HCT116 (cell line): ENCODE measurements at regions not wholly inside any gene's neighbourhood (a gene's known extent, or its start where the extent isn't known, plus 50 kb on each side); places are given as distances from the start of the nearest gene placed in this dataset.

ENCODE experiments used
- ATAC-seq: fragments of 200-7000 bp; cut with Tn5 transposase; 2 replicates; pipeline ENCODE4 v1.9.1; 2020; ENCODE audit warnings: mild to moderate bottlenecking, moderate library complexity
- BruUV-seq: library from RNA; stranded (reverse); fragments of 400-500 nt; replicated peaks from 2 replicates; lab custom pipeline; 2021; lab: Mats Ljungman, UMichigan
- CTCF ChIA-PET: fragments of 300-600 bp; sonication (Branson Sonifier 250); formaldehyde crosslinking; loops from one replicate; lab custom pipeline; 2021; ENCODE audit warnings: antibody characterized with exemption; lab: Charles Lee
- POLR2A ChIA-PET: fragments of 300-600, 350-600 bp; sonication (Branson Sonifier 250); formaldehyde crosslinking; loops from one replicate; lab custom pipeline; 2021; ENCODE audit warnings: antibody characterized with exemption; lab: Charles Lee
- RAD21 ChIA-PET, 2 experiments: fragments of 300-600 bp; sonication (Branson Sonifier 250); formaldehyde crosslinking; loops; one replicate each; lab custom pipeline; 2023; ENCODE audit warnings: low total read pairs in 2 of 2; ENCODE audit not compliant: uncharacterized antibody in 2 of 2, unreplicated experiment in 2 of 2, low non-redundant PET in 1 of 2; lab: Charles Lee
- DNase-seq: peaks from one replicate; pipeline ENCODE4 v3.0.0-alpha.2; 2010; ENCODE audit warnings: low read depth, low spot score
- H2AFZ ChIP-seq: fragments of 200-600 bp; shearing (Covaris generic), sonication (generic); 2 replicates; pipeline ENCODE4 v1.6.1; 2017; ENCODE audit warnings: low read depth, mixed run types, mixed read lengths, antibody characterized with exemption, low read length; ENCODE audit not compliant: poor library complexity, severe bottlenecking
- H3K27ac ChIP-seq: 2 replicates; pipeline ENCODE4 v1.5.1; 2012; ENCODE audit warnings: low read depth, low read length
- H3K27me3 ChIP-seq: fragments of 200-600 bp; sonication (generic); 2 replicates; pipeline ENCODE4 v1.6.1; 2016; ENCODE audit warnings: mixed run types, low read length, mixed read lengths; ENCODE audit not compliant: insufficient read depth
- H3K36me3 ChIP-seq, 2 experiments: fragments of 200-500 bp in 1 of 2; fragments of 200-600 bp in 1 of 2; sonication (Bioruptor generic) in 1 of 2; sonication (generic) in 1 of 2; 2 replicates each; pipeline versions ENCODE4 v1.5.1 to v1.6.1; 2014 to 2016; ENCODE audit warnings: low read length in 2 of 2, inconsistent platforms in 1 of 2, mixed read lengths in 1 of 2, mixed run types in 1 of 2; ENCODE audit not compliant: insufficient read depth in 2 of 2, control insufficient read depth in 1 of 2
- H3K4me1 ChIP-seq, 2 experiments: fragments of 200-600 bp in 1 of 2; sonication (generic) in 1 of 2; 2 replicates each; pipeline versions ENCODE4 v1.5.1 to v1.6.1; 2012 to 2017; ENCODE audit warnings: low read length in 2 of 2, inconsistent platforms in 1 of 2, mild to moderate bottlenecking in 1 of 2, mixed read lengths in 1 of 2, mixed run types in 1 of 2, moderate library complexity in 1 of 2; ENCODE audit not compliant: insufficient read depth in 2 of 2, control insufficient read depth in 1 of 2
- H3K4me2 ChIP-seq: fragments of 200-600 bp; sonication (generic); 2 replicates; pipeline ENCODE4 v1.6.1; 2017; ENCODE audit warnings: mixed run types, low read length, mixed read lengths
- H3K4me3 ChIP-seq, 2 experiments: fragments of 200-600 bp in 1 of 2; sonication (generic) in 1 of 2; replicated peaks in 1 of 2; 2 replicates each; pipeline ENCODE4 v1.5.1; 2011 to 2016; ENCODE audit warnings: low read length in 2 of 2, control low read depth in 1 of 2, low read depth in 1 of 2, mild to moderate bottlenecking in 1 of 2, mixed read lengths in 1 of 2, mixed run types in 1 of 2
- H3K79me2 ChIP-seq: fragments of 200-600 bp; sonication (generic); 2 replicates; pipeline ENCODE4 v1.6.1; 2017; ENCODE audit warnings: mild to moderate bottlenecking, mixed run types, low read length, moderate library complexity, mixed read lengths; ENCODE audit not compliant: insufficient read depth
- H3K9ac ChIP-seq: fragments of 200-600 bp; sonication (generic); 2 replicates; pipeline ENCODE4 v1.6.1; 2016; ENCODE audit warnings: low read length, mixed read lengths
- H3K9me2 ChIP-seq: fragments of 200-600 bp; sonication (generic), shearing (Covaris generic); 2 replicates; pipeline ENCODE4 v1.6.1; 2017; ENCODE audit warnings: mixed run types, mild to moderate bottlenecking, moderate library complexity; ENCODE audit not compliant: insufficient read depth
- H3K9me3 ChIP-seq, 2 experiments: fragments of 200-500 bp in 1 of 2; fragments of 200-600 bp in 1 of 2; sonication (Bioruptor generic) in 1 of 2; sonication (generic) in 1 of 2; 2 replicates each; pipeline ENCODE4 v1.6.1; 2014 to 2017; ENCODE audit warnings: low read length in 2 of 2, mixed read lengths in 2 of 2, inconsistent platforms in 1 of 2, low read depth in 1 of 2, mild to moderate bottlenecking in 1 of 2, mixed run types in 1 of 2, moderate library complexity in 1 of 2; ENCODE audit not compliant: control insufficient read depth in 1 of 2, insufficient read depth in 1 of 2
- H4K20me1 ChIP-seq: fragments of 200-600 bp; sonication (generic), shearing (Covaris generic); 2 replicates; pipeline ENCODE4 v1.6.1; 2017; ENCODE audit warnings: mixed run types, mild to moderate bottlenecking, moderate library complexity; ENCODE audit not compliant: insufficient read depth
- ATF3 ChIP-seq: IDR thresholded peaks from 2 replicates; pipeline ENCODE4 v1.6.1; 2012
- CBX3 ChIP-seq: IDR thresholded peaks from 2 replicates; pipeline ENCODE4 v1.6.1; 2012; ENCODE audit warnings: low read depth
- CEBPB ChIP-seq: IDR thresholded peaks from 2 replicates; pipeline ENCODE4 v1.6.1; 2012; ENCODE audit warnings: low read depth
- EGR1 ChIP-seq: IDR thresholded peaks from 2 replicates; pipeline ENCODE4 v1.6.1; 2012; ENCODE audit warnings: low read depth
- EZH2 ChIP-seq: fragments of 200-600 bp; sonication (generic); IDR thresholded peaks from 2 replicates; pipeline ENCODE4 v1.6.1; 2017; ENCODE audit warnings: antibody characterized with exemption, mixed run types
- EZH2phosphoT487 ChIP-seq: fragments of 200-600 bp; IDR thresholded peaks from 2 replicates; pipeline ENCODE4 v1.6.1; 2018; ENCODE audit warnings: antibody characterized with exemption, borderline replicate concordance
- FOSL1 ChIP-seq: IDR thresholded peaks from 2 replicates; pipeline ENCODE4 v1.6.1; 2012; ENCODE audit warnings: low read depth
- POLR2AphosphoS5 ChIP-seq: IDR thresholded peaks from 2 replicates; pipeline ENCODE4 v1.6.1; 2011; ENCODE audit warnings: mild to moderate bottlenecking, low read depth, low read length, moderate library complexity
- RAD21 ChIP-seq: IDR thresholded peaks from 2 replicates; pipeline ENCODE4 v1.6.1; 2012; ENCODE audit warnings: low read depth, mild to moderate bottlenecking
- SIN3A ChIP-seq: IDR thresholded peaks from 2 replicates; pipeline ENCODE4 v1.6.1; 2012; ENCODE audit warnings: low read depth
- SRF ChIP-seq: IDR thresholded peaks from 2 replicates; pipeline ENCODE4 v1.6.1; 2012; ENCODE audit warnings: low read depth
- TCF7L2 ChIP-seq: IDR thresholded peaks from 2 replicates; pipeline ENCODE4 v1.7.0; 2011; ENCODE audit warnings: borderline replicate concordance, inconsistent platforms; ENCODE audit not compliant: insufficient read depth, insufficient read length; ENCODE audit errors: extremely low read depth
- ZFX ChIP-seq: fragments of 450-650 bp; IDR thresholded peaks from 2 replicates; pipeline ENCODE4 v1.6.1; 2017
- ZNF274 ChIP-seq: fragments of 200-500 bp; sonication (Bioruptor generic); IDR thresholded peaks from 2 replicates; pipeline ENCODE4 v1.6.1; 2014; ENCODE audit warnings: mild to moderate bottlenecking, low read depth, low read length, inconsistent platforms
- intact Hi-C: fragments of 100-400 bp; cut with micrococcal nuclease; formaldehyde crosslinking; loops from 2 replicates; pipeline ENCODE4 v1.10.0; 2022
- TF ChIP-seq, protein P1 (sequence below): IDR thresholded peaks from 2 replicates; pipeline ENCODE4 v1.6.1; 2012
- TF ChIP-seq, protein P2 (sequence below): IDR thresholded peaks from 2 replicates; pipeline ENCODE4 v1.6.1; 2012; ENCODE audit warnings: low read depth

GRCh38 chr5:167561796-167562195 is 729.6 kb upstream of the WWC1 start:
- no peak overlapping the region for H2AFZ ChIP-seq
- H3K9me2 ChIP-seq: no peaks in the 10 kb centered on the region
- no peak for DNase-seq
- H3K9me3 ChIP-seq: no peaks in the 10 kb centered on the region
- TF ChIP-seq CBX3: no peak
- no peak for TF ChIP-seq FOSL1
- TF ChIP-seq TCF7L2: no peak
- TF ChIP-seq EZH2phosphoT487: no peak
- TF ChIP-seq POLR2AphosphoS5: no peak
- no peak for TF ChIP-seq RAD21
- no peak for TF ChIP-seq EZH2
- TF ChIP-seq SIN3A: no peak
- no peak for TF ChIP-seq EGR1
- no peak for TF ChIP-seq SRF
- TF ChIP-seq CEBPB: no peak
- TF ChIP-seq ATF3: no peak
- TF ChIP-seq, protein P1, sequence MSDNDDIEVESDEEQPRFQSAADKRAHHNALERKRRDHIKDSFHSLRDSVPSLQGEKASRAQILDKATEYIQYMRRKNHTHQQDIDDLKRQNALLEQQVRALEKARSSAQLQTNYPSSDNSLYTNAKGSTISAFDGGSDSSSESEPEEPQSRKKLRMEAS: no peak
- TF ChIP-seq, all 23 proteins: peak for 0
- ChIA-PET RAD21 (no interaction called here), POLR2A (no interaction called here), CTCF (no interaction called here)
- no peaks in the 10 kb centered on the region for H3K4me1 ChIP-seq
- no peak for ATAC-seq
- H3K9ac ChIP-seq: no peak overlapping the region
- H3K4me3 ChIP-seq: no peak overlapping the region
- no peaks in the 10 kb centered on the region for H3K79me2 ChIP-seq
- H4K20me1 ChIP-seq: no peaks in the 10 kb centered on the region
- no peaks in the 10 kb centered on the region for H3K36me3 ChIP-seq
- H3K27ac ChIP-seq: no peak overlapping the region
- intact Hi-C loops: no loop called here
- H3K27me3 ChIP-seq: peaks cover 12% of the 10 kb centered on the region
- no peak overlapping the region for H3K4me2 ChIP-seq
- BruUV-seq: no TSS peak

- H3K9me3 ChIP-seq: no peaks in the 10 kb centered on the region
- H3K9ac ChIP-seq: no peak overlapping the region
- ChIA-PET POLR2A (no interaction called here), RAD21 (no interaction called here), CTCF (no interaction called here)
- no TSS peak for BruUV-seq
- intact Hi-C loops: no loop called here
- H3K9me2 ChIP-seq: no peaks in the 10 kb centered on the region
- no peaks in the 10 kb centered on the region for H3K79me2 ChIP-seq
- H3K27me3 ChIP-seq: peaks cover 12% of the 10 kb centered on the region
- H4K20me1 ChIP-seq: no peaks in the 10 kb centered on the region
- H3K27ac ChIP-seq: no peak overlapping the region
- H3K4me1 ChIP-seq: no peaks in the 10 kb centered on the region
- H3K36me3 ChIP-seq: no peaks in the 10 kb centered on the region
- no peak overlapping the region for H3K4me3 ChIP-seq
- no peak for DNase-seq
- no peak for ATAC-seq
- no peak overlapping the region for H3K4me2 ChIP-seq
- H2AFZ ChIP-seq: no peak overlapping the region
- TF ChIP-seq EGR1 (no peak), EZH2phosphoT487 (no peak), FOSL1 (no peak), EZH2 (no peak), ZNF274 (no peak), ZFX (no peak), POLR2AphosphoS5 (no peak)
- TF ChIP-seq, protein P2, sequence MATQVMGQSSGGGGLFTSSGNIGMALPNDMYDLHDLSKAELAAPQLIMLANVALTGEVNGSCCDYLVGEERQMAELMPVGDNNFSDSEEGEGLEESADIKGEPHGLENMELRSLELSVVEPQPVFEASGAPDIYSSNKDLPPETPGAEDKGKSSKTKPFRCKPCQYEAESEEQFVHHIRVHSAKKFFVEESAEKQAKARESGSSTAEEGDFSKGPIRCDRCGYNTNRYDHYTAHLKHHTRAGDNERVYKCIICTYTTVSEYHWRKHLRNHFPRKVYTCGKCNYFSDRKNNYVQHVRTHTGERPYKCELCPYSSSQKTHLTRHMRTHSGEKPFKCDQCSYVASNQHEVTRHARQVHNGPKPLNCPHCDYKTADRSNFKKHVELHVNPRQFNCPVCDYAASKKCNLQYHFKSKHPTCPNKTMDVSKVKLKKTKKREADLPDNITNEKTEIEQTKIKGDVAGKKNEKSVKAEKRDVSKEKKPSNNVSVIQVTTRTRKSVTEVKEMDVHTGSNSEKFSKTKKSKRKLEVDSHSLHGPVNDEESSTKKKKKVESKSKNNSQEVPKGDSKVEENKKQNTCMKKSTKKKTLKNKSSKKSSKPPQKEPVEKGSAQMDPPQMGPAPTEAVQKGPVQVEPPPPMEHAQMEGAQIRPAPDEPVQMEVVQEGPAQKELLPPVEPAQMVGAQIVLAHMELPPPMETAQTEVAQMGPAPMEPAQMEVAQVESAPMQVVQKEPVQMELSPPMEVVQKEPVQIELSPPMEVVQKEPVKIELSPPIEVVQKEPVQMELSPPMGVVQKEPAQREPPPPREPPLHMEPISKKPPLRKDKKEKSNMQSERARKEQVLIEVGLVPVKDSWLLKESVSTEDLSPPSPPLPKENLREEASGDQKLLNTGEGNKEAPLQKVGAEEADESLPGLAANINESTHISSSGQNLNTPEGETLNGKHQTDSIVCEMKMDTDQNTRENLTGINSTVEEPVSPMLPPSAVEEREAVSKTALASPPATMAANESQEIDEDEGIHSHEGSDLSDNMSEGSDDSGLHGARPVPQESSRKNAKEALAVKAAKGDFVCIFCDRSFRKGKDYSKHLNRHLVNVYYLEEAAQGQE: no peak
Observed at GRCh38 chr5:167564275-167564674, 727.2 kb upstream of the WWC1 start.
